NCI-H2171 treated with DMSO at 0.1 percent for 48 hours (cell line): ENCODE measurements at regions not wholly inside any gene's neighbourhood (a gene's known extent, or its start where the extent isn't known, plus 50 kb on each side); places are given as distances from the start of the nearest gene placed in this dataset.
"Not testable (repeated sequence)": the region's sequence is repeated elsewhere in the genome, so short reads cannot be mapped to it uniquely, and the experiment has no call there.

Source experiments
- DNase-seq: peaks from one replicate; lab custom pipeline; 2025; lab: John Stamatoyannopoulos, UW

DNA sequence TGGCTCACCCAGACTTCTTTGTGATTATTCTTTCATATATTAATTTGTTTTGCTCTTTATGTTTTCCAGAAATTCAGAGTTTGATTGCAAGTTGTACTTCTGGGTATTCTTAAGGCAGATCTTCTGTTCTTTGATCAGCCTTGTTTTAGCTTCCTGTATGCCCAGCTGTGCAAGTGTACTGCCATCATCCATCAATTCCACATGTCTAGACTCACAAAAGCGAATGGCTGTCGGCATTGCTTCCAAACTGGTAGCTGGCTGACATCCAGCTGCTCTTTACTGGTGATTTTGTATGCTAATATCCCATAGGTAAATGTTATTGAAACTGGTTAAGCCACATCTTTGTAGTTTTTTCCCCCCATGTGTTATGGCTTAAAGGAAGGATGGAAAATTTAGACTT lies 1084.8 kb upstream of the CITED2 start:
- DNase-seq: no peak

DNA sequence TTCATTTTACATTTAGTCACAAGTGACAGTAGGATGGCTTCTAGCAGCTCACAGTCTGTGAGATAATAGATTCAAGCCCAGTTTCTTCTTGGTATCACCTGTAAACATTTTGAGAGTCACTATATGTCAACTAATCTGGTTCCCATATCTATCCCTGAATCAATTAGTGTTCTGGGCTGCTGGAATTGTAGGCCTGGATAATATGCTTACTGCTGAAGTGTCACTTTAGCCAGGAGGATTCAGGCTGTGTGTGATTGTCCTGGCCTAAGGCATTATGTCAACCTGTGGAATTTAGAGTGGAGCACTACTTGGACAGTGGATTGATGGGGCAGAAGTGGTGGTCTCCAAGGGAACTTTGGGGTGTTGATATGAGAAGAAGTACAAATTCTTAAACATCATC lies 1071.8 kb upstream of the CITED2 start:
- no peak for DNase-seq

DNA sequence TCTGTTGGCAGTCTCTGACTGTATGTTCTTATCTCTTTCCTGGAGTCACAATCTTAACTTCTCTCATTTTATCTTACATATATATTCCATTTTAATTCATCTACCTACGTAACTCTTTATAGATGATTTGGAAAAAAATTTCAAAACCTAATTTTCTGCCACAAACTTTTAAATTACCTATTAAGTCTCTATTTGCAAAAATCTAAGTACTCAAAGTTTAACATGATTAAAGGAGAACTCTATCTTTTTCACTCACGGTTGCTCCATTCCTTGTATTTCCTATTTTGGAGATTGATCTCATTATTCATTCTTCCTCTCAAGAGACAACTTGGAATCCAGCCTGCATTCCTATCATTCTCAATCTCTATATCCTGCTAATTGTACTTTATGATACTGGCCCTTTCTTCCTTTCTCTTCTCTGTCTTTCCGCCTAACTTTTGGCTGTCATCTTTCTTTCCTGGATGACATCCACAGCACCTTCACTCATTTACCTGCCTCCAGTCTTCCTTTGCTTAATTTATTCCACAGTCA lies 1071.1 kb upstream of the CITED2 start:
- no peak for DNase-seq

DNA sequence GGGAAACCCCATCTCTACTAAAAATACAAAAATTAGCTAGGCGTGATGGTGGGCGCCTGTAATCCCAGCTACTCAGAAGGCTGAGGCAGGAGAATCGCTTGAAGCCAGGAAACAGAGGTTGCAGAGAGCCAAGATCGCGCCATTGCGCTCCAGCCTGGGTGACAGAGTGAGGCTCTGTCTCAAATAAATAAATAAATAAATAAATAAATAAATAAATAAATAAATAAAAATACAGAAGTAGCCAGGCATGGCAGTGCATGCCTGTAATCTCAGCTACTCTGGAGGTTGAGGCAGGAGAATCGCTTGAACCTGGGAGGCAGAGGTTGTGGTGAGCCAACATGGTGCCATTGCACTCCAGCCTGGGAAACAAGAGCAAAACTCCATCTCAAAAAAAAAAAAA lies 1068.7 kb upstream of the CITED2 start:
- not testable (repeated sequence) for DNase-seq

DNA sequence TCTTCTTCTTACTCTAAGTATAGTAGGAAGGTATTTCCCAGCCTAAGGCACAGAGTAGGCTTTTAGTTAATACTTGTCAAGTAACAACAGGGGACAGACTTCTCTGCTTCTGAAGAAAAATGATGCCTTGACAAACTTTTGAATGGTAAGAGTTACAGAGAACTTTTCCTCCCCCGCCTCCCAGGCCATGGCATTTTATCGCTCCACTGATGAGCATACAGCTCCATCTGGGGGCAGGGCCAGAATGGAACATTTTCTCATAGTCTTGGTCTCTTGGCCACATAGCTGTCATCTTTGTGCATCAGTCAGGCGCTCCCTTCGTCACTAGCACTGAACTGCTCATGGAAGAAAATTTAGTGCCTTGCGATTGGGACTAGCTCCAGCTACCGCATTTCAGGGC lies 1066.8 kb upstream of the CITED2 start:
- peak; percentile 29 for DNase-seq

DNA sequence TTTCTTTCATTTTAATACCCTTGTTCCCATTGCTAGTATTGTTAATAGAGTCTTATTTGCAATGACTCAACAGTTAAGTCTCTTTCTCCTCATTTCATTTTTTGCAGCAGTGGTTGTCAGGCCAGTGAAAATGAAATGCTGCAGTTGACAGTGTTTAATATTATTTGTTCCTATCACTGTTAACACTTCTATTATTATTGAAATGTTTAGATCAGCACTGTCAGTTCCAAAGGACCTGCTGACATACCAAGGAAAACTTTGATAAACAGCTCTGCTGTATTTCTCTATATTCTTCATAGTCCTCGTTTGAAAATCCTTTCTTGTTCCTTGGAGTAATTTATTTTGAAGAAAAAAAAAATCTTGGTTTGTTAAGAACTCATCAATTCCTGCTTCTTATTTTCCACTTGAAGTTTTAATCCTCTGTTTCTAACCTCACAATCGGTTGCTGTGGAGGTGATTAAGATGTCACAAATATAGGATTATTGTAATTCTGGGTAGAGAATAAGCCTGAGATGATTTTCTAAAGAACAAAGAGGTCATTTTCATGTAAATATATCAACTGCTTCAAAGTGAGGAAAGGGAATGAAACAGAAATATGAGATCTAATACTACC lies 1065.9 kb upstream of the CITED2 start:
- DNase-seq: no peak

DNA sequence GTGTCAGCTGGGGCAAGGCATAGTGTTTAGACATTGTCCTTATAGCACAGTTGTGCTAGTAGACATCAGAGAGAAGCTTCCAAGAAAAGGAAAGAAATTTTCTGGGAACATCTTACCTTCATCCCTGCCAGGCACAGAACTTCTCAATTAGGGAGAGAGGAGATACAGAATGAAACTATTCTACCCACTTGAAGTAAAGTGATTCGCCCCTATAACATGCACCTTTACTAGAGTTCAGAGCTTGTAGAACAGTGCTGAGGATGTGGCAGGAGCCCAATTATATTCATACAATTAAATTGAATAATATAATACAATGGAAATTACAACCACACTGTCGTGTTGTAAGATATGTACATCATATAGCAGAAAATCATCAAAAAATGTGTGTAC lies 1063.9 kb upstream of the CITED2 start:
- no peak for DNase-seq

DNA sequence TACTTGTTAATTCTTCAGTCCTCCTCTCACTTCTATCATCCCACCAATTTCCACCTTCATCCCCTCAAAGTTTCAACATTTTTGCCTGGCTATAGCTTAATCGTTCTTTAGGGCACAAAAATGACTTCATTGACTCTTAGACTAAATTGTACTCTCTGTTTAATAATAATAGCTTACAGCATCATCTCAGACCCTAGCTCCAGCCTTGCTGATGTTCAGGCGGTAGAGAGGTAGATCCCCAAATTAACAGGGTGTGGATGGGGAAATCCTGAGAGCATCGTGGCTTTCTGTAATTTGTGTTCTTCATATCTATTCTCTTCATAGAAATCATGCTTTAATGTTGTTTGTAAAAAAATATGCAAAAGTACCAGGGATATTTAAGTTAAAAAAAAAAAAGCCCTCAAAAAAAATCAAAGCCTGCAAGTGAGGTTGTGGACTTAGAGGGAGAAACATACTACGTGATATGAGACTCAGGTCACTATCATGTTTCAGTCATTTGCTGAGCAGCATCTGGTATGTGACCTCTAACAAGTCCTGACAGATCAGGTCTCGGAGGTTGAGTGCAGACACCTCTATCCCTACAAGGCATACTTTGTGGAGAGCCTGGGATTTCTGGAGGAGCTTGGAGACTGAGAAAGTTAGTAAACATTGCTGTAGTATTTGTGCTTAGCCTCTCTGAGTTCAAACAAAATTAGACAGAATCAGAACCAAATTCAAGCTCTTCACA lies 1063.3 kb upstream of the CITED2 start:
- peak; percentile 89 for DNase-seq

DNA sequence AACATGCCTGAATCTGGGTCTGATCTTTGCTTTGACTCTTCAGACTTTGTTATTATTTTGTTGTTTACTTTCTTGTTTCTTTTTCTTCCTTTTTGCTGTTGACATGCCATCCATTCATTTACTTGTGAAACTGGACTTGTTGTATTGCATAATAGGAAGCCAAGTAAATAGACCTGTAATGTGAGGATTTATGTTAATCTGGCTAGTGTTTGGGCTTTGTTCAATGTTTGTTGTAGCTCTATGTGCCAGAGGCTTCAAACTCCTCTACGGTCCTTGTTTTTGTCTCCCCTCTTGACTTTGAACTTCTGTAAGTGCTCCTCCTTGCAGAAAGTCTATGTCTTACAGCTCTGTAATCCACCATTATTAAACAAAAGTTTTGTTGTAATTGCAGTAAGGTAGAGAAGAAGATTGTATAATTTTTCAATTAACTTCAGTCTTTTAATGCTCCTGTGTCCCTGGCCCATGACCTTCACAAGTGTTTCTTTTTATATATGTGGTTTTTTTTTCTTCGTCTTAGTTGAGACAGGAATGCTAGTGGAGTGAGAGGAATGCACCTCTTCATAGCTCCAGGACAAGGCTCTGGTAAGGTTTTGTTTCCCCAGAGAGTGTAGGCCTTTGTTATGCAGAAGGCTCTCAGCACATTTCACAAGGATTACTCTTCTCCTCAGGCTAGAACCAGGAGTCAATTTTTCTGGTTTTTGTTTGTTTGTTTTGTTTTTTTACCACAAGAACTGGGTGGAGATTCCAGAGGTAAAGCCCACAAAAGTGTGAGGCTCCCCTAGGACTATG lies 1061.8 kb upstream of the CITED2 start:
- peak; percentile 67 for DNase-seq

DNA sequence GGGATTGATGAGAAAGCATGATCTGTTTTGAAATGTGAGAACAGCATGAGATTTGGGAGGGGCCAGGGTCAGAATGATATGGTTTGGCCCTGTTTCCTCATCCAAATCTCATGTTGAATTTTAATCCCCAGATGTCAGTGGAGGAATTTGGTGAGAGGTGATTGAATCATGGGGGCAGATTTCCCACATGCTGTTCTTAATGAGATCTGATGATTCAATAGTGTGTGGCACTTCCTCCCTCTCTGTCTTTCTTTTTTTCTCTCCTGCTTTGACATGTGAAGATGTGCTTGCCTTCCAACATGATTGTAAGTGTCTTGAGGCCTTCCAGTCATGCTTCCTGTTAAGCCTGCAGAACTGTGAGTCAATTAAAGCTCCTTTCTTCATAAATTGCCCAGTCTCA lies 1060.3 kb upstream of the CITED2 start:
- DNase-seq: no peak

DNA sequence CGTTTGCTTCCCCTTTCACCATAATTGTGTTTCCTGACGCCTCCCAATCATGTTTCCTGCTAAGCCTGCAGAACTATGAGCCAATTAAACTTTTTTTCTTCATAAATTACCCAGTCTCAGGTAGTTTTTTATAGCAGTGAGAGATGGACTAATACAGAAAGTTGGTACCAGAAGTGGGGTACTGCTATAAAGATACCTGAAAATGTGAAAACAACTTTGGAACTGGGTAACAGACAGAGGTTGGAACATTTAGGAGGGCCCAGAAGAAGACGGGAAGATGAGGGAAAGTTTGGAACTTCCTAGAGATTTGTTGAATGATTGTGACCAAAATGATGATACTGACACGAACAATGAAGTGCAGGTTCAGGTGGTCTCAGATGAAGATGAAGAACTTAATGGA lies 1058.6 kb upstream of the CITED2 start:
- DNase-seq: no peak

DNA sequence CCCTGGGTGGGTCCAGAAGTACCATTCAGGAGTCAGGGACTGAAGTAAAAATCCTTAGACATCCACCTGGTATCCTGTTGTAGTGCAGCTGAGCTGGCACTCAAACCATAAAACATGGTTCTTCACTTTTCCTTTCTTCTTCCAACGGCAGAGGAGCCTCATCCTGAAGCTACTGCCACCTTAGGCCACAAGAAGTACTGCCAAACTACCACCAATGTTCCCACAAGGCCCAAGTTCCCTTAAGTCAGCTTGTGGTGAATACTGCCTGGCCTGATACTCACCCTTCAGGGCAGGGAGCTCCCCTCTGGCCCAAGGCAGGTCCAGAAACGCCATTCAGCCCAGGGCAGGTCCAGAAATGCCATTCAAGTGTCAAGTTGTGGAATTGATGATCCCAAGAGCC lies 1053.4 kb upstream of the CITED2 start:
- DNase-seq: no peak

DNA sequence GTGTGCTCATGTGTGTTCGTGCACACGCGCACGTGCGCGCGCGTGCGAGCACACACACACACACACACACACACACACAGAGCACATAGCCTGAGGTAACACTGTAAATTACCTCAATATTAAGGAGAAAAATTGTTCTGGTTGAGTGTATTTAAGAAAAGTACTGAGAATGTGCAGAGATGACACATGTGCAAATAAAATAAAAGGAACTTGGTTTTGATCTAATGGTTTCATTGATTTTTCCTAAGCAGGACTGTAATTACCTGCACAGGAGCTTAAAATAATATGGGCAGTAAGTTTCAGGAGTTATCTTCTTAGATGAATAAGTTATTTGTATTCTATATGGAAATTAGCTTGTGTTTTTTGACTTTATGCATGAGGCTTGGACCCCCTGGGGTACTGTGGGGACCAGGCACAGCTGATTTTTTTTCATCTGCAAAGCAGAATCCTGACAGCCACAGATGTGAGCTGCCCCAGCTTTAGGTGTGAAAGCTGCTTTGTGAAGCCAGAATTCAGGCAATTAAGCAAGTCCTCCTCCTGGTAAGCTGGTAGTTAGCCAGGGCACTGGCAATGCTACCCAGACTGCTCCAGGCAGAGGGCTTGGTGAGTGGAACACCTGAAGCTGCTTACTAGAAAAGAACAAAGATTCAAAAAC lies 1040.6 kb upstream of the CITED2 start:
- peak; percentile 9 for DNase-seq

DNA sequence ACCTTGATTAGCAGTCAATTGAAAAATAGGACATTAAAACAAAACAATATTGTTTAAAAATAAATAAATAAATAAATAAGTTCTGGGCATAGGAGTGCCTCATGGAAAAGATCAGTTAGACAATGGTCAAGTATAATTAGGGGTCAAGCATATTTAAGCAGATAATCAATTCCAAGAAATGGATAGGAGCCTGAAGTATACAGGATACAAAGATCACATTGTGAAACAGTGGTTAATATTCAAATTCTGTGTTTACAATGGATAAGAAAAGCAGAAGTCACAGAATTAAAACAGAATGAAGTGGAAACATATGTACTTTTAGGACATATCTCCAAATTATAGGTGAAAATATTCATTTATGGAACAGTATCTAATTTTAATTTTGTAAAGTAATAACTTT lies 1028.6 kb upstream of the CITED2 start:
- no peak for DNase-seq

DNA sequence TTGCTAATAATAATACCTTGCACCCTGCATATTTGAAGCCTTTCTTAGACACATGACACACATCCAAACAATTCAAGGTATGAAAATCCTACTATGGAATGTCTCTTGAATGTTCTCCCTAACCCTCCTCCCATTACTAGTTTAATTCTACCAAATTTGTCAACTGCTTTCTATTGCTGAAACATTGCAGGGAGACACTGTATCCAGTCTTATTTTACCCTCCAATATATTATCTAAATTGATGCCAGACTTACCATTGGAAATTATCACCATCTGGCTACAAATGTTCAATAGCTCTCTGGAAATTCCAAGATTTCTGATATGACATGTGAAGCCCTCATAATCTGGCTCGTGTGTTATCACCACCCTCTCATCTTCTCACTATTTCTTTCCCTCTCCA lies 1027.3 kb upstream of the CITED2 start:
- no peak for DNase-seq

DNA sequence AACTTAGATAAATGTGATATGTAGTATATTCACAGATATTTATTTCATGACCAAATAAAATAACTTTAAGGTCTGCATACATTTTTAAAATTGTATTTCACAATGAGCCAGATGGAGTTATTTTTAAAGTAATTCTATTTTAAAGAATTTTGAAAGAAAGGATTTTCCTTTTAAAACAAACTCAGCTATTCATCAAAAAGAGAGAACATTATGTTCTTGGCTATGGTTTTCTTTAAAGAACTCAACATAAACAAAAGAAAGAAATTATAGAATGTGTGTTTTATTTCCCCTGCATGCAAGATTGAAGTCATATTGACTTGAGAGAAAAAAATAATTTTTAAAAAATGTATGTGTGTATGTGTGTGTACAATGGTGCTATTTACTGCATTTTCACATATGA lies 1023.6 kb upstream of the CITED2 start:
- DNase-seq: no peak

DNA sequence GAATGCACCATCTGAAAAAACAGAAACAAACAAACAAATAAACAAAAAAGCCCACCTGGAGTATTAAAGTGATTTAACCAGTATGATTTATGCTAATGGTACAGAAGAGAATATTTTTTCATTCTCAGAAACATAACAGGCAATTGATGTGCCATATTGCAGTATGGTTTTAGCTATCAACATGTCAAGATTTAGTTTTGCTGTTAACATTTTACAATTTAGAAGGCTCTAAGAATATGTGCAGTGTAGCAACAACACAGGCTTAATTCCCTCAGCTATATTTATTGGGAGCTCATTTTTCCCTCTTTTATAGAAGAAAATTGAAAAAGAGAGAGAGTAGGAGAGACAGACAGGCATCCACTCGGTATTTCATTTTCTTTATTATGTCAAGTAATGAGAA lies 1022.7 kb upstream of the CITED2 start:
- DNase-seq: no peak

DNA sequence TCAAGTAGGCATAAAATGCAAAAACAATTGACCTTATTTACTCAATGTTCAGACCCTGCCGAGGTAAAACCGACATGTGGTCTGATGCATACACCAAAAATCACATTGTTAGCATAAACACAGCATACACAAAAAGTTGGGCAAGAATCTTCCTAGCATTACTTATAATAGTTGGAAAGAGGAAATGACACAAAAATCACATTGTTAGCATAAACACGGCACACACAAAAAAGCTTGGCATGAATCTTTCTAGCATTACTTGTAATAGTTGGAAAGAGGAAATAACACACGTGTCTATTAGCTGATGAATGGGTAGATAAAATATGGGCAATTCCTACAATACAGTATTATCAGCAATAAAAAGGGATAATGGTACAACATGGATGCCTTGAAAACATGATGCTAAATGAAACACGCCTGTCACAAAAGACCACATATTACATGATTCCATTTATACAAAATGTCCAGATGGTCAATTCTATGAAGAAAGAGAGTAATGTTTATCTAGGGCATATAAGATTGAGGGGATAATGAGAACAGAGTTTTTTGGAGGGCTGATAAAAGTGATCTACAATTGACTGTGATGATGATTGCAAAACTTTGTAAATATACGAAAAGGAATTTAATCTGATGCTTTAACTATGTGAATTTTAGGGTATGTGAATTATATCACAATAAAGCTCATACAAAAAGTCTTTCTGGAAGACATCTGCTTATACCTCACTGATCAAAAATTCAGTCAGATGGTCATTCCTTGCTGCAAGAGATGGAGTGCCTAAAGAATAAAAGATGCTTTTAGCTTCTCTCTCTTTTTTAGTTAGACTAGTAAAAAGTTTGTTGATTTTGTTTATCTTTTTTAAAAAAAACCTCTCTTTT lies 1019.5 kb upstream of the CITED2 start:
- DNase-seq: no peak

DNA sequence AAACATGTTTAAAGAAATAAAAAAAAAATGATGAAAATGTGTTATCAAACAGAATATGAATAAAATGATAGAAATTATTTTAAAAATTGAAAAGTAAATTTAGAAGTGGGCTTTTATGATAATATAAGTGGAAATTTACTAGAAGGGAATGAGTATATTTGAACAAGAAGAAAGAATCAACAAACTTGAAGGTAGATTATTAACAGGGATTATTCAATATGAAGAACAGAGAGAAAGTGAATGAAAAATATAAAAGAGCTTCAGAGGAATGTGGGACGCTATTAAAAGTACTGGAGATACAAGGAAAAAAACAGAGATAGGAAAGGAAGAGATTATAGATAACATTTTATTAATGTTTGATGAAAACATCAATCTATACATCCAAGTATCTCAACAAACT lies 1014.4 kb upstream of the CITED2 start:
- no peak for DNase-seq

DNA sequence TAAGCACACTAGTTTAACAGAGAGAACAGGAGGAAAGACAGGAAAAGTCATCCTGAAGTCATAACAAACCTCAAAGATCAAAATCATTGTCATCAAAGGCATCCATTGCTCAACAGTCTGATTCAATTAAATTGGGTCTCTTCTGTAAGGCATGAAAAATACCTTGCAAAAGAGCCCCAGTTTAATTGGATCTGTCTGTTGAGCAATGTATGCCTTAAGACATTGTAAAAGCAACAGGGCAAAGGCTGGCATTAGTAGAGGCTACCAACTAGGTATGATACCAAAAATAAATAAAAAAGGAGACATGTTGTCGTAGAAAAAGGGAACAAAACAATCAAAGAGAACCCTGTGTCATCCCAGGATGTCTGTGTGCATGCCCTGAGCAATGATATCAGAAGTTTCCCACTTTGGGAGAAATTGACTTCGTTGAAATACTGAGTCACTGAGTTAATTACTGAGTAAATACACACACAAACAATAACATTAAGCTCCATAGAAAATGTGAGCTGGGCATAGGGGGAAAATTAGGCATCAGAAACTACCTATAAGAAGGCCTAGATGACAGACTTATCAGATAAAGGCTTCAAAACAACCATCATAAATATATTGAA lies 1013.8 kb upstream of the CITED2 start:
- no peak for DNase-seq

DNA sequence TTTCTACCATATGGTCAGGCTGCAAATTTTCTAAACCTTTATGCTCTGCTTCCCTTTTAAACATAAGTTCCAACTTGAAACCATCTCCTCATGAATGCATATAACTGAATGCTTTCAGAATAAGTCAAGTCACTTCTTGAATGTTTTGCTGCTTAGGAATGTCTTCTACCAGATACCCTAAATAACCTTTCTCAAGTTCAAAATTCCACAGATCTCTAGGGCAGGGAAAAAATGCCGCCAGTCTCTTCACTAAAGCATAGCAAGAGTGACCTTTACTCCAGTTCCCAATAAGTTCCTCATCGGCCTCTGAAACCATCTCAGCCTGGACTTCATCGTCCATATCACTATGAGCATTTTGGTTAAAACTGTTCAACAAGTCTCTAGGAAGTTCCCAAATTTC lies 1011.2 kb upstream of the CITED2 start:
- DNase-seq: no peak
